HG03060 (cell line): ENCODE measurements at regions not wholly inside any gene's neighbourhood (a gene's known extent, or its start where the extent isn't known, plus 50 kb on each side); places are given as distances from the start of the nearest gene placed in this dataset.
A peak's percentile ranks its signal among the peaks of the same experiment; 100 is the strongest.
"Not testable (repeated sequence)": the region's sequence is repeated elsewhere in the genome, so short reads cannot be mapped to it uniquely, and the experiment has no call there.

Experiments used
- ATAC-seq: cut with Tn5 transposase; IDR thresholded peaks from one replicate; pipeline ENCODE4 v1.9.1; 2021; ENCODE audit warnings: low read depth, moderate number of reproducible peaks; ENCODE audit not compliant: unreplicated experiment

DNA sequence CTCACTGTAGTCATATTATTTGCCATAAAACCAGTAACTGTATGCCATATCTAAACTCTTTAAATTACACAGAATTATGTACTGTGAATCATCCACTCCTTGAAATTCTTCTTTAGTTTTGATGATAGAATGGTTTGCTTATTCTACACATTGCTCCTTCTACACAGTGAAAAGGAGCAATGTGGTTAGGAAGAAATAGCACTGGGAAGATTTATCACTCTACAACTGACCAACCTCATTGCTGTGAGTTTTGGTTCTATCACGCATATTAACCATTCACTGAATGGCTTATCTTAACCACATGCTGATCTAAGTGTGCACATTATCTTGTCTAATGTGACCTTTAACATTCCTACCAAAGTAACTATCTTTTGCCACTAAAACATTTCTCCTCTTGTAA, 415.7 kb upstream of the NDST4 start:
- ATAC-seq: no peak

DNA sequence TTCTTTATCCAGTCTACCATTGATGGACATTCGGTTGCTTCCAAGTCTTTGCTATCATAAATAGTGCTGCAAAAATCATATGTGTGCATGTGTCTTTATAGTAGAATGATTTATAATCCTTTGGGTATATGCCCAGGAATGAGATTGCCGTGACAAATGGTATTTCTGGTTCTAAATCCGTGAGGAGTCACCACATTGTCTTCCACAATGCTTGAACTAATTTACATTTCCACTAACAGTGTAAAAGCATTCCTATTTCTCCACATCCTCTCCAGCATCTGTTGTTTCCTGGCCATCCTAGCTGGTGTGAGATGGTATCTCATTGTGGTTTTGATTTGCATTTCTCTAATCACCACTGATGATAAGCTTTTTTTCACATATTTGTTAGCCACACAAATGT, 406.1 kb upstream of the NDST4 start:
- not testable (repeated sequence) for ATAC-seq

DNA sequence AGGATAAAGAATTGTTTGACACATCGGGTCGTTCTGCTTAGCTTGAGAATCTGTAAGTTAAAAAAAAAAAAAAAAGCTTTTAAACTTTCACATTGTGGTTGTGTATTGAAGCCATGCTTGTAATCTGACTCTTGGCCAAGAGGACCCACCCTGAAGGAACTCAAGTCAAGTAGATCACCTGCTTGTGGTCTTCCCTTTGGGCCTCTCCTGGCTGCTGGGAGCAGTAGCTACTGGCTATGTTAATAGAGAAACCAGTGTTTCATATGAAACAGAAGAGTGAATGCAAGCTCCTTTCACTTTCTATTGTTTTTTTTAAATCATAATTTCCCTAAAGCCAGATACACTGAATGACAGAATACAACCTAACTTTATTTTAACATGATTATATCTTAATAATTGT, 402.4 kb upstream of the NDST4 start:
- peak; percentile 98 for ATAC-seq

DNA sequence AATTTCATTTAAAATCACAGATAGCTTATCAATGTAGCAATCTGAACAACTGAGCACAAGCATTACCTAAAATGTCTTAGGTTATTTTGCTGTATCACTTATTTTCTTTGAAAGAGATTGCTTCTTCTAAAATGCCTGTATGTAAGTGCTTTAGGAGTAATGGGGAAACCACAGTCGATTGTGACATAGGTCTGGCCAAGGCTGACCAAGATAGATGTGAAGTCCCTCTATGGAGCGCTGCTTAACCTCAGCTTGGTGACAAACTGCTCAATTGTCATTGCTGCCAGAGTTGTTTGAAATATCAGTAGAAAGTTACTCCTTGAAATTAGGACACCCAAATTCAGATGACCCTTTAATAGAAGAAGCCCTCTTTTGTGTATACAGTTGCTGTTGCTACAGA, 401.9 kb upstream of the NDST4 start:
- ATAC-seq: no peak

DNA sequence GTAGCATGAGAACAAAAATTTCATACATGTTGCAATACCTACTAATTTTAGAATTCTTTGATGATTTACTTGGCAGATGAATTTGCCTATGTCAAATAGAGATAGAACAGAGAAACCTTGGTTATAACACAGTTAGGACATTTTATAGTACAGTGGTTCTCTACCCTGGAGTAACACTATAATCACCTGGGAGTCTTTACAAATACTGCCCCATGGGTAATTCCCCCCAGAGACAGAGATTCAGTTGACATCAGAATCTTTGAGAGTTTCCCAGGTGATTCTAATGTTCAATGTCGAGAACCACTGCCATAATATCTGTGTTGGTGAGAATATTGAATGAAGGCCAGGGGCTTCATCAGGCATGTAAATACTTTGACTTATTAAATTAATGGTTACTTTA, 401.3 kb upstream of the NDST4 start:
- ATAC-seq: no peak

DNA sequence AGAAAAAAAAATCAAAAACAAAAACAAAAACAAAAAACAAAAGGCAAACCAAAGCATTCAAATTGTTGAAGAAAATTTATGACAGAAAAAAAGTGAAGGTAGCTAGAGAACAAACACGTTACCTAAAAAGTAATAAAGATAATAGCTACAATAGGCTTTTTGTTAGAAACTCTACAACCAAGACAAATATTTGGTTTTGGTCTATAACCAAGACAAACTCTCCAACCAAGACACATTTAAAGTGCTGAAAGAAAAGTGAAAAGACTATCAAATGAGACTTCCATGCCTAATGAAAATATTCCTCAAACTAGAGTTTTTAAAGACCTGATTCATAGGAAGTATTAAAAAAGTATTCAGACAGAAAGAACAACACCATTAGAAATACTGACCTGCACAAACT, 391.9 kb upstream of the NDST4 start:
- no peak for ATAC-seq

DNA sequence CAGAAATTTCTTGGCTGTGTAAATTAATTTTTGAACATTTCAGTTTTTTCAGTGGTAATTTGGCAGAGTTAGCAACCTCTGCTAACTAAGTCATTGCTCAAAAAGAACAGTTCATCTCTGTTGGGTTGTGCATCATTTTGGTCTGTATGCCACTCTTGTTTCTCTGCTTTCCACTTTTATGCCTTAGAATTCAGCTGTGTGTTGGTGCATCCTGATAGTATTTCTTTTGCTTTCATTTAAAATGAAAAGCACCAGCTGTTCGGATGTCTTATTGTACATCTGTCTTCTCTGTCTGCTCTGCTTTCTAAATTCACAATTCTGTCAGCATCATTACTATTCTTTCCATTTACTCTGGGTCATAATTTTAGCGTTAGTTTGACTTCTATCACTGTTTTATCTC, 388.2 kb upstream of the NDST4 start:
- no peak for ATAC-seq

DNA sequence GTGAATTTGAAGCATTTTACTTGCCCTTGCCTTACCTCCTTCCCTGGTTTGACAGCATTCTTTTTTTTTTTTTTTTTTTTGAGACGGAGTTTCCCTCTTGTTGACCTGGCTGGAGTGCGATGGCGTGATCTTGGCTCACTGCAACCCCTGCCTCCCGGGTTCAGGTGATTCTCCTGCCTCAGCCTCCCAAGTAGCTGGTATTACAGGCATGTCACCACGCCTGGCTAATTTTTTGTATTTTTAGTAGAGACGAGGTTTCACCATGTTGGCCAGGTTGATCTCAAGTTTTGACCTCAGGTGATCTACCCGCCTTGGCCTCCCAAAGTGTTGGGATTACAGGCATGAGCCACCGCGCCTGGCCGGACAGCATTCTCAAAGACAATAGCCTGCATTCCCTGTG, 380.4 kb upstream of the NDST4 start:
- ATAC-seq: not testable (repeated sequence)

DNA sequence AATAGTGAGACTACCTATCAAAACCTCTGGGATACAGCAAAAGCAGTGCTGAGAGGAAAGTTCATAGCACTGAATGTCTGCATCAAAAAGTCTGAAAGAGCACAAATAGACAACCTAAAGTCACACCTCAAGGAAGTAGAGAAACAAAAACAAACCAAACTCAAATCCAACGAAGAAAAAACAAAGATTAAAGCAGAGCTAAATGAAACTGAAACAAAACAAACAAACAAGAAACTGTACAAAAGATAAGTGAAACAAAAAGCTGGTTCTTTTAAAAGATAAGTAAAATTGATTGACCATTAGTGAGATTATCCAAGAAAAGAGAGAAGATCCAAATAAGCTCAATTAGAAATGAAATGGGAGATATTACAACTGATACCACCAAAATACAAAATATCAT, 378.3 kb upstream of the NDST4 start:
- no peak for ATAC-seq

DNA sequence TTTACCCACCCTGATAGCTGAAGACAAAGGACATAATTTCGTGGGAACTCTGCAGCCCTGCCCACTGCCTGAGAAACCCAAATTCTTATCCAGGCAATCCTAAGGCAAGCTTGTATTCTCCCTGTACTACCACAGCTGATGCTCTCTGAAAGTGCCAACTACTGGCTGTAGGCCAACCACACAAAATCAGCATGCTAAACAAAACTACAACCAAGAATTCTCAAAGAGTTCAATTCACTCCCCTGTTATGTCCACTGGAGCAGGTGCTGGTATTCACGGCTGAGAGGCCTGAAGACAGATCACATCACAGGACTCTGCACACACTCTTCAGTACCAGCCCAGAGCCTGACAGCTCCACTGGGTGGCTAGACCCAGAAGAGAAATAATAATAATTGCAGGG, 375.9 kb upstream of the NDST4 start:
- no peak for ATAC-seq

DNA sequence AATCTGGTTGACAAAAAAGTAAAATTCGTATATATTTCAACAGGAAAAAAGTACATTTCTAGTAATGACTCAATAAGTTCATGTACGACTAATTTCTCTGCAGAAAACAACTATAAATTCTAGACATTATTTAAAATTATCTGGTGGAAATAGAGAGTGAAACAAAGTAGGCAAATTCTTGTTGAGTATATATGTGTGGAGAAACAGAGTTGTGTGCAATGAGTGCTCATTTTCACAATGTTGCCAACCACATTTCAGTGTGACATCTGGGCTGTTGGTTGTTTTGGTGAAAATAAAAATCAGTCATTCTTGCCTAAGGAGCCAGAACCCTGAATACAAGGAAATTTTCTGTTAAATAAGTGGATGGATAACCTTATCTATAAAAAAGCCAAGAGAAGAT, 372.0 kb upstream of the NDST4 start:
- no peak for ATAC-seq

DNA sequence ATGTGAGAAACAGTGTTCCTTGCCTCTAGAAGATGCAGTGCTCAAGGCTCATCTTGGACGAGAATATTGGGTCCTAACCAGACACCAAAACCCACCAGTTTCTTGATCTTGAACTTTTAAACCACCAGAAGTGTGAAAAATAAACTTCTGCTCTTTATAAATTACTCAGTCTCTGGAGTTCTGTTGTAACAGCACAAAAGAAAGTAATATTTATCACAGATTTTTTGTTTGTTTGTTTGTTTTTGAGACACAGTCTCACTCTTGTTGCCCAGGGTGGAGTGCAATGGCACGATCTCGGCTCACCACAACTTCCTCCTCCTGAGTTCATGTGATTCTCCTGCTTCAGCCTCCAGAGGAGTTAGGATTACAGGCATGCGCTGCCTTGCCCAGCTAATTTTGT, 371.1 kb upstream of the NDST4 start:
- no peak for ATAC-seq

DNA sequence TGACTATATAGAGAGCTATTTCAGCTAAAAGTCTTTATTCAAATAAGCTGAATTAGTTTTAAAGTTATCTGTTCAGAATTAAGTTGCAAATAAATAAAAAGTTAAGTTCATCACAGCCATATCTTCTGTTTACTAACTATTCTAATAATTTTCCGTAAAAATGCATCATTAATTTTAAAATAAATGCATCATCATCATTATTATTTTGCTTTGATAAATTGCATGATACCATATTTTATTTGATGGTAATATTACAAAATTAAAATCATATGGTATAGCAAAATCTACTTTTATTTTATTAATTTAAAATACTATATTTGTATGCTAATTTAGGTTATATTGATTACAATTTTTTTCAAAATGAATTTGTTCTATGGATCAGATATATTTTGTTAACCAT, 357.3 kb upstream of the NDST4 start:
- ATAC-seq: no peak

DNA sequence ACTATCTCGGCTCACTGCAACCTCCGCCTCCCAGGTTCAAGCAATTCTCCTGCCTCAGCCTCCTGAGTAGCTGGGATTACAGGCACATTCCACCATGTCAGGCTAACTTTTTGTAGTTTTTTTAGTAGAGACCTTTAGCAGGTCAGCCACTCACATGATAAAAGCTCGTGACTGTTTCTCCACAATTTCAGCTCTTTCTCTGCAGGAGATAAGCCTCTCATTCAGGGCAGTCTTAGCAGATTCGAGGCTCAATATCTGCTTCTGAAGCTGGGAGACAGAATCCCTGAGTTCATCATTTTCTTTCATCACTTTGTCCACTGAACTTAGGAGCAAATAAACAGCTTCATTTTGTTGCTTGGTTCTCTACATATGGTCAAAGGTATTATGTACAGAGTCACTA, 345.9 kb upstream of the NDST4 start:
- ATAC-seq: not testable (repeated sequence)

DNA sequence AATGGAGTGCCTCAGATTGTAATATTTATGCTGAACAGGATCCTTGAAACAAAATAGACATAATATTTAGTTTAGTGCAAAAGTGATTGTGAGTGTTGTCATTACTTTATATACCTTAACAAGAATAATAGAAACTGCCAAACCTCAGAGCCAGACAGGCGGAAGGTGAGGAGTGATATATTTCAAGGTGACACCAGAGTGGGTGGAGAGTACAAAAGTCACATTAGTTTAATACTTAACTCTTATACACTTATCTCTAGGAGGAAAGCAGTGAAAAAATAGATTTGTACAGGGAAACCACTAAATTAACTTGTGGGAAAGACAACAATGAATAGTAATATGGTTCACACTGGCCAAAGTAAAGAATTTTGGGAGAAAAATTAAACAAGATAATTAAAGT, 342.8 kb upstream of the NDST4 start:
- ATAC-seq: no peak

DNA sequence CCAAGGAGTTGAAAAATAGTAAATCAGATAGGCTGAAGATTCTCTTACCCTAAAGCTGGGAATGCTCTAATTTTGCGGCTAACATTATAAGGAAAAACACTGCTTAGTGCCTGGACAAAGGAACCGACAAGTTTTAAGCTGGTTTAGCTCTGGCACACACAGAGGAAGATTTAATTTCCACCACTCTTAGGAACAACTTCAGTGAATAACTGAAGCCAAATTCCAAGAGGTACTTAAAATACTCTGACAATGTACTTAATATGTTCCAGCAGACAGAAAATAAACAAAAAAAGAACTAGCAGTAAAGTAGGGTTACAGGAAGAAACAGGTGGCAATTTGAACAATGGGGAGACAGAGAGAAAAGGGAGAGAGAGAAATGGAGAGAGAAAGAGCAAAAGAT, 340.8 kb upstream of the NDST4 start:
- no peak for ATAC-seq

DNA sequence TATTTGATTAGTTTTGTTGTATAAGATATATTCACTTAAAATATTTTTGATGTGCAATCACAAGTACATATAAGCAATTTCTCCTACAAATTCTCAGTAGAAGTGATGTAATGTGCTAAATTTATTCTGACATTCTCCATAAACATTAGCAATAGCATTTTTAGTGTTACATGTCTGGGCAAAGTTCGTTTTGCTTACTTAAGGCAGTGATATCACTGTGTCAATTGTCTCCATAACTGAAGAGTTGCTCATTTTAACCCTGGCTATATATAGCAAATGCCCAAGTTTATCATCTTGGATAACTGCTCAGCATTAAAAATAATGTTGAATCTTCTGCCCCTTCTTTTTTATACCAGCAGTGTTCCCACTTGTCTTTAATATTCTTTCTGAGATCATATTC, 340.0 kb upstream of the NDST4 start:
- ATAC-seq: no peak

DNA sequence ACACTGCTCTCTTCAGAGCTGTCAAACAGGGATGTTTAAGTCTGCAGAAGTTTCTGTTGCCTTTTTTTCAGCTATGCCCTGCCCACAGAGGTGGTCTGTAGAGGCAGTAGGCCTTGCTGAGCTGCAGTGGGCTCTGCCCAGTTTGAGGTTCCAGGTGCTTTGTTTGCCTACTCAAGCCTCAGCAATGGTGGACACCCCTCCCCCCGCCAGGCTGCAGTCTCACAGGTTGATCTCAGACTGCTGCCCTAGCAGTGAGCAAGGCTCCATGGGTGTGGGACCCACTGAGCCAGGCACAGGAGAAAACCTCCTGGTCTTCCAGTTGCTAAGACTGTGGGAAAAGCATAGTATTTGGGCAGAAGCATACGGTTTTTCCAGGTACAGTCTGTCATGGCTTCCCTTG, 338.8 kb upstream of the NDST4 start:
- ATAC-seq: not testable (repeated sequence)

DNA sequence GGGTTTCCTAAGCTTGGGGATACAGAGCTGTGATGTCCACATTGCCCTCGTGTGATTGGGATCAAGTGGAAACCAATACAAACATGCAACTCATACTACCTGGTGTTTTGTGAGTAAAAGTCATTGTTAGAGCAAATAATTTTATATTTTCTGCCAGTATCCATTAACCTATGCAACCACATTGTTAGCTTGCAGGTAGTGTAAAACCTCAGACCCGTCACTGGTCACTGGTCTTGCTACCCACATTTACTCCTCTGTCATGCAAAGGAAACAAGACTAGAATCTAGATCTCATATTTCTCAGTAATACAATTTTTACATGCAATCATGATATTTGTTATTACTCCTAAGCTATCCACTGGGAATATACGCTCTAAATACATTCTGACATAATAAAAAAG, 324.3 kb upstream of the NDST4 start:
- no peak for ATAC-seq

DNA sequence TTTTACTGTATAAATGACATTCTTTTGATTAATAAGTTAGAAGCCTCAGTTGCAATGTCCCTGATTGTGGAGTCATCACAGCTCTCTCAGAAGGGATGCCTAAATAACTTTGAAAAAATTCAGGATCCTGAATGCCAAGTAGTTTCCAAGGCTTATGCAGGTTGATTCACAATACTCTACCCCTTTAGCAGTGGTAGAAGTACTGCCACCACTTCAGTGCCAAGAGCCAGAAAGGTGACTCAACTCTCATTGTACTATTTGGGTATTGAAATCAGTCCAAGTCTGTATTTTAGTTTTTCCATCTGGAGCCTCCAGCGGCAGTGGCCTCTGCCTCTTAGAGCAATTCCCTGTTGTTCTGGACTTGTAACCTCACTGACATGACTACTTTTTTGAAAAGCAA, 320.1 kb upstream of the NDST4 start:
- no peak for ATAC-seq

DNA sequence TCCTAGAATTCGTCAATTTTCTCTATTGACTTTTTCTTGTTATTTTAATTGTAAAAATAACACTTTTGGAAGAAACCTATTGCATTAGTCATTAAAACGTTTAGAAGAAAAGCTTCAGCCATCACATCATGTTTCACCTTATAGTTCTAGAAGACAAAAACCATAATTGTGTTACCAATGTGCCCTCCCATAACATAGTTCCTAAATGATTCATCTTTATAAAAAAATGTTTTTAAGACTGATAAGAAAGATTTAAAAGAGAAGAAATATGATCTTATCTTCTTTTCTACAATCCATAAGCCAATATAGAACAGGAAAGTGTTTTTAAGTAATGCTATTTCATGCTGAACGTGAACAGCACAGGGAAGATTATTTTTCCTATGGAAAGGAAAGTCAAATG, 316.6 kb upstream of the NDST4 start:
- ATAC-seq: no peak

DNA sequence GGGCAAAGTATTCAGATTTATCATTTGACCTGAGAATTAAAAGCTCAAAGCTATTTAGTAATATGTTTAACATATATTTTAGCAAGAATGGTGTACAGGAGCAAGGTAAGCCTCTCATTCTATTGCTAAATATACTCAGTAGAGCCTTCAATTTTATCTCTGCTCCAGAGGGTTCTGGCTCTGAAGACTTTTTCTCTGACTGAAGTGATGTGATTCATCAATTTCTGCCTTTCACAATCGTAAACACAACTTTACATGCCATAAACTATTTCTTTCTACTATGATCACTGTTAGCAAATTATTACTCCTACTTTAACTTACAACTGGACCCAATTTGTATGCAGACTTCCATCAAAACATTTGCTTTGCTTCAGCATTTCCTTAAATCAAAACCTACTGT, 315.0 kb upstream of the NDST4 start:
- ATAC-seq: no peak

DNA sequence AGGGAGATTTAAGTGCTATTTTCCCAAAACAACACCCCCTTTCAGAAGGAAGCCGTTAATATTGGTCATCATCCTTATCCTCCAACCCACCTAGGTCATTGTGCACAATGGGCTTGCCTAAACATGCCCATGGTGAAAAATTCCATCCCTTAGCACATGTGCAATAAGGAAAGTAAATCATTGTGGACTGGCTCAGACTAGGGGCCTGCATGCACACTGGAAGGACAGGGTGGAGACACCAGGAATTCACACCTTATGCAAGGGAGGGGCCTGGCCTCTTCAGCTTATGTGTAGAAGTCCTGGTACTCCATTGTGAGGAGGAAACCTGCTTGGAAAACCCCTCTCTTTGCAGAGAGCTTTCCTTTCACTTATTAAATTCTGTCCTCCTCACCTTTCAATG, 311.4 kb upstream of the NDST4 start:
- ATAC-seq: no peak
